GM21515 (cell line): ENCODE measurements at regions not wholly inside any gene's neighbourhood (a gene's known extent, or its start where the extent isn't known, plus 50 kb on each side); places are given as distances from the start of the nearest gene placed in this dataset.
"Not testable (repeated sequence)": the region's sequence is repeated elsewhere in the genome, so short reads cannot be mapped to it uniquely, and the experiment has no call there.

ENCODE experiments used
- ATAC-seq: cut with Tn5 transposase; IDR thresholded peaks from one replicate; pipeline ENCODE4 v1.9.1; 2021; ENCODE audit not compliant: unreplicated experiment

- ATAC-seq, result no peak
These were observed 2733.7 kb downstream of the PCDH7 start for GRCh38 chr4:33453916-33454315.

GRCh38 chr4:33465565-33465964 lies 2745.4 kb downstream of the PCDH7 start:
- no peak for ATAC-seq

- ATAC-seq, result no peak
These were observed 2747.1 kb downstream of the PCDH7 start for GRCh38 chr4:33467291-33467690.

GRCh38 chr4:33470805-33471204 lies 2750.6 kb downstream of the PCDH7 start:
- ATAC-seq, result no peak

- no peak for ATAC-seq
These were observed 2757.5 kb downstream of the PCDH7 start for GRCh38 chr4:33477715-33478114.

- no peak for ATAC-seq
These were observed 2761.5 kb downstream of the ARAP2 start for GRCh38 chr4:33482773-33483172.

GRCh38 chr4:33485111-33485510 lies 2759.2 kb downstream of the ARAP2 start:
- no peak for ATAC-seq

GRCh38 chr4:33493231-33493630 lies 2751.1 kb downstream of the ARAP2 start:
- ATAC-seq, result no peak

- no peak for ATAC-seq
These were observed 2750.2 kb downstream of the ARAP2 start for GRCh38 chr4:33494150-33494549.

GRCh38 chr4:33501587-33501986 lies 2742.7 kb downstream of the ARAP2 start:
- ATAC-seq, result not testable (repeated sequence)

GRCh38 chr4:33512397-33512796 lies 2731.9 kb downstream of the ARAP2 start:
- no peak for ATAC-seq

GRCh38 chr4:33518856-33519255 lies 2725.5 kb downstream of the ARAP2 start:
- ATAC-seq, result no peak

- ATAC-seq, result no peak
These were observed 2711.5 kb downstream of the ARAP2 start for GRCh38 chr4:33532821-33533220.

- no peak for ATAC-seq
These were observed 2707.4 kb downstream of the ARAP2 start for GRCh38 chr4:33536898-33537297.

GRCh38 chr4:33537527-33537926 lies 2706.8 kb downstream of the ARAP2 start:
- no peak for ATAC-seq

GRCh38 chr4:33543941-33544450 lies 2700.3 kb downstream of the ARAP2 start:
- no peak for ATAC-seq

GRCh38 chr4:33551244-33551643 lies 2693.1 kb downstream of the ARAP2 start:
- ATAC-seq, result no peak

GRCh38 chr4:33561259-33561658 lies 2683.1 kb downstream of the ARAP2 start:
- no peak for ATAC-seq

GRCh38 chr4:33566649-33567048 lies 2677.7 kb downstream of the ARAP2 start:
- no peak for ATAC-seq

GRCh38 chr4:33577791-33578190 lies 2666.5 kb downstream of the ARAP2 start:
- no peak for ATAC-seq

GRCh38 chr4:33579951-33580350 lies 2664.4 kb downstream of the ARAP2 start:
- no peak for ATAC-seq

- ATAC-seq, result no peak
These were observed 2651.6 kb downstream of the ARAP2 start for GRCh38 chr4:33592701-33593100.

- ATAC-seq, result no peak
These were observed 2637.4 kb downstream of the ARAP2 start for GRCh38 chr4:33606951-33607350.

GRCh38 chr4:33616121-33616520 lies 2628.2 kb downstream of the ARAP2 start:
- no peak for ATAC-seq
